ENCODE measurements at regions not wholly inside any gene's neighbourhood (a gene's known extent, or its start where the extent isn't known, plus 50 kb on each side); places are given as distances from the start of the nearest gene placed in this dataset.

DNA sequence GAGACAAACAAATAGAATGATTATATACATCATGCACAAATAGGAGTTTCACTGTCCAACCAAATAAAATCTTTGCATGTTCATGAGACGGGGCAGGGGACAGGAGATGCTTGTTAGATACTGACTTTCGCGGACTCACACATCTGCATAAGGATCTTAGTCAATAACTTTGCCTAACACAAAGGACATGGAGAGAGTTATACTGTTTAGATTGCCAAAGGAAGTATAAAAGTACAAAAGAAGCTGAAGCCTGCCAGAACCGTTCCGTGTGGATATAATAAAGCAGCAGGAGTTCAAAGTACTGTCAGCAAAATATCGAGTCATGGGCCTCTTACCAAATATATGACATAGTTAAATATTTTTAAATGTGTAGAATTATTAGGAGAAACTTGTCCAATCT, 1148.4 kb downstream of the EFNA5 start:
- no peak for DNase-seq (ENCODE audit: low spot score)
- TF ChIP-seq, protein P1, sequence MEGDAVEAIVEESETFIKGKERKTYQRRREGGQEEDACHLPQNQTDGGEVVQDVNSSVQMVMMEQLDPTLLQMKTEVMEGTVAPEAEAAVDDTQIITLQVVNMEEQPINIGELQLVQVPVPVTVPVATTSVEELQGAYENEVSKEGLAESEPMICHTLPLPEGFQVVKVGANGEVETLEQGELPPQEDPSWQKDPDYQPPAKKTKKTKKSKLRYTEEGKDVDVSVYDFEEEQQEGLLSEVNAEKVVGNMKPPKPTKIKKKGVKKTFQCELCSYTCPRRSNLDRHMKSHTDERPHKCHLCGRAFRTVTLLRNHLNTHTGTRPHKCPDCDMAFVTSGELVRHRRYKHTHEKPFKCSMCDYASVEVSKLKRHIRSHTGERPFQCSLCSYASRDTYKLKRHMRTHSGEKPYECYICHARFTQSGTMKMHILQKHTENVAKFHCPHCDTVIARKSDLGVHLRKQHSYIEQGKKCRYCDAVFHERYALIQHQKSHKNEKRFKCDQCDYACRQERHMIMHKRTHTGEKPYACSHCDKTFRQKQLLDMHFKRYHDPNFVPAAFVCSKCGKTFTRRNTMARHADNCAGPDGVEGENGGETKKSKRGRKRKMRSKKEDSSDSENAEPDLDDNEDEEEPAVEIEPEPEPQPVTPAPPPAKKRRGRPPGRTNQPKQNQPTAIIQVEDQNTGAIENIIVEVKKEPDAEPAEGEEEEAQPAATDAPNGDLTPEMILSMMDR (IDR thresholded peaks at IDR 0.05; ENCODE audit: extremely low read depth, missing control alignments) = no peak

DNA sequence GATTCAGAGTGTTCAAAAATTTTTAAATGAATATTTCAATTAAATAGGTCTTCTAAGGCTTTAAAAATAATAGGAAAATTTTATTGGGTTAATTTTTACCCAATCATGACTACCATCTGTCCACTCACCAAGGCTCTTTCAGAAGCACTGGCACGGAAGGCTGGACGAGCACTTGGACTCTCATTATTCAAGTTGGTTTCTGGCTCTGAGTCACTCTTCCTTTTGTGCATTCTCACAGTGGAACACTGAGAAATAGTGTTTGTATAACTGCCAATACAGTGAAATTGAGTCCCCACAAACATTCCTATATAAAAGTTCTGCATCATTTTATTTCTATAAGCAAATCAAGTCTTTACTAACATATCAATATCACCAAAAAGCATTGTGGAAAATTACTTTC, 1149.0 kb downstream of the EFNA5 start:
- no peak for DNase-seq (ENCODE audit: low spot score)
- TF ChIP-seq, protein P1 (IDR thresholded peaks at IDR 0.05; ENCODE audit: extremely low read depth, missing control alignments) = no peak

DNA sequence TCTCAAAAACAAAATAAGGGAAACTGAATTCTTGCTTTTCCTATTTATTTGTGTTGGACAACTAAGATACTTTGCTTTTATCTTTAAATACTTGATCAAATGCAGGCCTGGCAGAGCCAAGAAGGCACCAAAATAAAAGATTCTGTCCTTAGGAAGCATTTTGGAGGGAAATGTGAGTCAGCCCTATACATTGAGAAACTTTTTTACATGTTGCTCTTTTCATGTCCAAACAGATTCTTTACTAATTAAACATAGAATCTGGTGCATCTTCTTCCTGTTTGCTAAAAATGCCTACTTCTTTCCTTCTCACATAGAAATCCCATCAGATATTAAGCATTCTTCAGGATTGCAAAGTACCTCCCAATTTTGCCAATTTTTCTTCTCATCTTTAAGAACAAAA, 1160.4 kb downstream of the EFNA5 start:
- DNase-seq (ENCODE audit: low spot score) = no peak
- TF ChIP-seq, protein P1 (IDR thresholded peaks at IDR 0.05; ENCODE audit: extremely low read depth, missing control alignments) = no peak

DNA sequence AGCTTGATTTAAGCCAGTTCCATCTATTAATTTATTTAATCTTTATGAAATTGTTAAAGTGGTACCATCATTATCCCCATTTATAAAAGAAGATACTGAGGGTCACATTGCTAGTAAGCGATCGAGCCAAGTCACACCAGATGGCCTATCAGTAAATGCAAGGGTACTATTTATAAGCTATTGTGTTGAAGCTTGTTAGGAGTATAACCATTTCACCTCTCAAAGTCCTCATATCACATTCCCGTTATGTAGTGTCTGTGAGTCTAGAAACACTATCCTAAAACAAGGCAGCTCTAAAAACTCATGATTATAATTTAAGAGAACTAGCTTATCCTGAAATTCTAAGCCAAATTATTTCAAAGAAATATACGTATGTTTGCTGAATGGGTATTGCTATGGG, 1161.8 kb downstream of the EFNA5 start:
- no peak for DNase-seq (ENCODE audit: low spot score)
- TF ChIP-seq, protein P1 (IDR thresholded peaks at IDR 0.05; ENCODE audit: extremely low read depth, missing control alignments) = no peak

DNA sequence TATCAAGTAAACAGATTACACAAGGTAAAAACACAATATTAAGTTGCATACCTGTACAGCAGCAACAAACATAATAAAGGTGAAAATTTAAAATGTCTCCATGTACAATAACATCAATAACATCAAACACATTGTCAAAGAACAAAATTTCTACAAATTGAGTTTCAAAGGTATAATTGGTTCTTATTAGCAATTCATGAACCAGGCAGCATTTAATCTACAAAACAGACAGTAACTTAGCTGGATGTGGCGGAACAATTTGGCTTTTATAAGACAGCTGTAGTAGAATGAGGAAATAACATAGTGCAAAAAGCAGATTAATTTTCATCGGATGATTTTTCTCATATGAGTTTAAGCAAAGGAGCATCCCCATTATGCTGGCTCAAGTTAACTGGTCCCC, 1176.8 kb downstream of the EFNA5 start:
- TF ChIP-seq, protein P1 (IDR thresholded peaks at IDR 0.05; ENCODE audit: extremely low read depth, missing control alignments) = no peak
- no peak for DNase-seq (ENCODE audit: low spot score)

DNA sequence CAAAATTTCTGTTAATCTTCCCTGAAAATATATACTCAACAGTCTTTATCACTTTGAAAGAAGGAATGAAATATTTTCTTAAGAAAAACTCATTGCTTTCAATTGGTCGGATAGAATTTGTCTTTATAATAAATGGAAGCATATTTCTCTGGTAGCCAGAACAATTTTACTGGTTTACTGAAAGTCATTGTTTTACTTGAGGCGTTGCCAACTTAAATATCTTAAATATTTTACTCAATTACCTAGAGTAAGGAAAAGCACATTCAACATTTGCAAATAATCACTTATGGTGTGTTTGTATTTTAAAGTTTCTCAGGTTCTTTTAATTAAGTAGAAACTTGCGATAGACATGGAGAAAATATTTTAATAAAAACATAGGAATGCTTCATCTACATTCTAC, 1181.7 kb downstream of the EFNA5 start:
- no peak for DNase-seq (ENCODE audit: low spot score)
- TF ChIP-seq, protein P1 (IDR thresholded peaks at IDR 0.05; ENCODE audit: extremely low read depth, missing control alignments) = no peak

DNA sequence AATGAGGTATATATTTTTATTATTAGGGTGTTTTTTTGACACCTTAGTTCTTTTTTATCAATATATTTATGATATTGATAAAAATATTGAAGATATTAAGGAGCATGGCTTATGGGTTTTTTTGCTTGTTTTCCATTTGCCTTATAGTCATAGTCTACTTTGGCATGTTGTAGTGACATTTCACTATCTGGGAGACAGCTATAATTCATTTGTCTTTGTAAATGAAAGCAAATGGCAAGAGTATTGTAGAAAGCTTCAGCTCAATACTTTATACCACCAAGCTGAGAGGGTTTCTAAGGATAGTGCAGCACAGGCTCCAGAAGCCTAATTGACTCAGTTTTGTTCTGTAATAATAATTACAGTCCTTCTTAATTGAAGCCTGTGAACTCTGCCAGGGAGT, 1182.3 kb downstream of the EFNA5 start:
- DNase-seq (ENCODE audit: low spot score) = no peak
- TF ChIP-seq, protein P1 (IDR thresholded peaks at IDR 0.05; ENCODE audit: extremely low read depth, missing control alignments) = no peak
